Glutamatergic neuron (in vitro differentiated cells): ENCODE measurements at regions not wholly inside any gene's neighbourhood (a gene's known extent, or its start where the extent isn't known, plus 50 kb on each side); places are given as distances from the start of the nearest gene placed in this dataset.

Experiments
- DNase-seq: peaks from one replicate; pipeline ENCODE4 v3.0.0; 2022
- H3K27ac Mint-ChIP-seq: one replicate; pipeline ENCODE4 v1.8.0; 2020; ENCODE audit warnings: mild to moderate bottlenecking, mixed read lengths, inconsistent platforms; ENCODE audit not compliant: unreplicated experiment
- H3K27me3 Mint-ChIP-seq: one replicate; pipeline ENCODE4 v1.8.0; 2020; ENCODE audit warnings: mild to moderate bottlenecking, moderate library complexity, mixed read lengths, inconsistent platforms; ENCODE audit not compliant: unreplicated experiment
- H3K36me3 Mint-ChIP-seq: one replicate; pipeline ENCODE4 v1.8.0; 2020; ENCODE audit warnings: mild to moderate bottlenecking, mixed read lengths, inconsistent platforms; ENCODE audit not compliant: unreplicated experiment
- H3K4me1 Mint-ChIP-seq: one replicate; pipeline ENCODE4 v1.8.0; 2020; ENCODE audit warnings: mild to moderate bottlenecking, low read depth, mixed read lengths, inconsistent platforms; ENCODE audit not compliant: unreplicated experiment
- H3K4me3 Mint-ChIP-seq: one replicate; pipeline ENCODE4 v1.8.0; 2020; ENCODE audit warnings: mild to moderate bottlenecking, mixed read lengths, inconsistent platforms; ENCODE audit not compliant: unreplicated experiment
- H3K9me3 Mint-ChIP-seq: one replicate; pipeline ENCODE4 v1.8.0; 2020; ENCODE audit warnings: mild to moderate bottlenecking, moderate library complexity, mixed read lengths, inconsistent platforms; ENCODE audit not compliant: unreplicated experiment
- CTCF ChIP-seq: fragments of 200-600 bp; sonication (generic); IDR thresholded peaks from one replicate; pipeline ENCODE4 v1.5.0; 2021; ENCODE audit not compliant: partially characterized antibody, unreplicated experiment

GRCh38 chr9:87100001-87100400 is 152.7 kb upstream of the GAS1 start:
- H3K36me3 Mint-ChIP-seq: no peaks in the 10 kb centered on the region
- H3K27ac Mint-ChIP-seq: no peak overlapping the region
- H3K4me1 Mint-ChIP-seq: peaks cover 8% of the 10 kb centered on the region
- no peaks in the 10 kb centered on the region for H3K9me3 Mint-ChIP-seq
- no peak for DNase-seq
- H3K4me3 Mint-ChIP-seq: no peak overlapping the region
- H3K27me3 Mint-ChIP-seq: no peaks in the 10 kb centered on the region
- TF ChIP-seq CTCF: no peak

GRCh38 chr9:87102126-87102525 is 154.8 kb upstream of the GAS1 start:
- Mint-ChIP-seq H3K27ac (no peak overlapping the region), H3K4me1 (no peaks in the 10 kb centered on the region), H3K4me3 (no peak overlapping the region), H3K27me3 (no peaks in the 10 kb centered on the region), H3K36me3 (no peaks in the 10 kb centered on the region), H3K9me3 (no peaks in the 10 kb centered on the region)
- no peak for TF ChIP-seq CTCF
- DNase-seq: no peak

GRCh38 chr9:87107072-87107471 is 159.8 kb upstream of the GAS1 start:
- no peaks in the 10 kb centered on the region for H3K36me3 Mint-ChIP-seq
- no peak overlapping the region for H3K4me3 Mint-ChIP-seq
- no peak for DNase-seq
- no peaks in the 10 kb centered on the region for H3K9me3 Mint-ChIP-seq
- H3K4me1 Mint-ChIP-seq: no peaks in the 10 kb centered on the region
- no peak for TF ChIP-seq CTCF
- H3K27ac Mint-ChIP-seq: no peak overlapping the region
- H3K27me3 Mint-ChIP-seq: no peaks in the 10 kb centered on the region

GRCh38 chr9:87108661-87109060 is 161.4 kb upstream of the GAS1 start:
- Mint-ChIP-seq H3K9me3 (no peaks in the 10 kb centered on the region), H3K4me3 (no peak overlapping the region), H3K4me1 (no peaks in the 10 kb centered on the region), H3K27me3 (no peaks in the 10 kb centered on the region), H3K27ac (no peak overlapping the region), H3K36me3 (no peaks in the 10 kb centered on the region)
- no peak for DNase-seq
- no peak for TF ChIP-seq CTCF

- H3K36me3 Mint-ChIP-seq: no peaks in the 10 kb centered on the region
- H3K27me3 Mint-ChIP-seq: no peaks in the 10 kb centered on the region
- H3K4me1 Mint-ChIP-seq: peaks cover 2% of the 10 kb centered on the region
- TF ChIP-seq CTCF: no peak
- H3K27ac Mint-ChIP-seq: no peak overlapping the region
- no peak overlapping the region for H3K4me3 Mint-ChIP-seq
- no peaks in the 10 kb centered on the region for H3K9me3 Mint-ChIP-seq
- no peak for DNase-seq
These were observed 161.9 kb upstream of the GAS1 start for GRCh38 chr9:87109231-87109631.
